ENCODE measurements at regions not wholly inside any gene's neighbourhood (a gene's known extent, or its start where the extent isn't known, plus 50 kb on each side); places are given as distances from the start of the nearest gene placed in this dataset.

DNA sequence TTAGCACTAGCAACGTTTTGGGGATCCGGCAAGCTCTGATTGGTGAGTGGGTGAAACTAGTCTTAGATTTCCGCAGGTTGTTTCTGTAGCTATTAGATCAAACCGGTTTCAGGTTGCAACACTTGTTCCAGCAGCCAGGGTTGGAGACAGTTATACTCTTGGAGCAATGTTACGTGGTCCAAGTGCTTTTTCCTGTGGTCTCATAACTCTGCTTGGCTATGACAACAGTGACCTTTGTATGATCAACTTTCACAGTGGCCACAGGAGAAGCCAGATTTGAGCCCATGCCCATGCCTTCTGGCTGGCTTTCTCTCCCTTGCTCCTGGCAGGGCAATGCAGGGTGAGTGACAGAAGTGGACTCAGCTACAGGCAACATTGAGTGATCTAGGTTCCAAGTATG, 84.5 kb upstream of the TAF1B start:
- H3K9me3 ChIP-seq, result no peaks in the 10 kb centered on the region
- TF ChIP-seq, protein P1, sequence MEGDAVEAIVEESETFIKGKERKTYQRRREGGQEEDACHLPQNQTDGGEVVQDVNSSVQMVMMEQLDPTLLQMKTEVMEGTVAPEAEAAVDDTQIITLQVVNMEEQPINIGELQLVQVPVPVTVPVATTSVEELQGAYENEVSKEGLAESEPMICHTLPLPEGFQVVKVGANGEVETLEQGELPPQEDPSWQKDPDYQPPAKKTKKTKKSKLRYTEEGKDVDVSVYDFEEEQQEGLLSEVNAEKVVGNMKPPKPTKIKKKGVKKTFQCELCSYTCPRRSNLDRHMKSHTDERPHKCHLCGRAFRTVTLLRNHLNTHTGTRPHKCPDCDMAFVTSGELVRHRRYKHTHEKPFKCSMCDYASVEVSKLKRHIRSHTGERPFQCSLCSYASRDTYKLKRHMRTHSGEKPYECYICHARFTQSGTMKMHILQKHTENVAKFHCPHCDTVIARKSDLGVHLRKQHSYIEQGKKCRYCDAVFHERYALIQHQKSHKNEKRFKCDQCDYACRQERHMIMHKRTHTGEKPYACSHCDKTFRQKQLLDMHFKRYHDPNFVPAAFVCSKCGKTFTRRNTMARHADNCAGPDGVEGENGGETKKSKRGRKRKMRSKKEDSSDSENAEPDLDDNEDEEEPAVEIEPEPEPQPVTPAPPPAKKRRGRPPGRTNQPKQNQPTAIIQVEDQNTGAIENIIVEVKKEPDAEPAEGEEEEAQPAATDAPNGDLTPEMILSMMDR (IDR thresholded peaks at IDR 0.05), result peak in 1 of 9 donors; percentile 10
- intact Hi-C loops (cut with DNase I), result loop anchor here in 2 of 10 donors (2.0 to 5.0 kb wide), 2 partner anchors 20 to 126 kb away; partner anchors contain the start of gene YWHAQ (in 1 of the 2)
- H3K4me3 ChIP-seq, result no peak overlapping the region
- peaks cover 10 to 76% (median 55%) of the 10 kb centered on the region in 9 donors for H3K4me1 ChIP-seq
- 61 to 69% methylated on average over 5 of the region's 5 CpGs for WGBS, 2 donors
- DNase-seq, result no peak
- ATAC-seq, result peak in 3 of 8 donors; percentile 29 to 54 (median 51)
- H3K36me3 ChIP-seq, result no peaks in the 10 kb centered on the region
- H3K27me3 ChIP-seq, result peaks cover 0 to 23% (median 0%) of the 10 kb centered on the region in 7 donors
- H3K27ac ChIP-seq, result peak overlapping the region in 8 of 10 donors; percentile 1 to 92 (median 74)

DNA sequence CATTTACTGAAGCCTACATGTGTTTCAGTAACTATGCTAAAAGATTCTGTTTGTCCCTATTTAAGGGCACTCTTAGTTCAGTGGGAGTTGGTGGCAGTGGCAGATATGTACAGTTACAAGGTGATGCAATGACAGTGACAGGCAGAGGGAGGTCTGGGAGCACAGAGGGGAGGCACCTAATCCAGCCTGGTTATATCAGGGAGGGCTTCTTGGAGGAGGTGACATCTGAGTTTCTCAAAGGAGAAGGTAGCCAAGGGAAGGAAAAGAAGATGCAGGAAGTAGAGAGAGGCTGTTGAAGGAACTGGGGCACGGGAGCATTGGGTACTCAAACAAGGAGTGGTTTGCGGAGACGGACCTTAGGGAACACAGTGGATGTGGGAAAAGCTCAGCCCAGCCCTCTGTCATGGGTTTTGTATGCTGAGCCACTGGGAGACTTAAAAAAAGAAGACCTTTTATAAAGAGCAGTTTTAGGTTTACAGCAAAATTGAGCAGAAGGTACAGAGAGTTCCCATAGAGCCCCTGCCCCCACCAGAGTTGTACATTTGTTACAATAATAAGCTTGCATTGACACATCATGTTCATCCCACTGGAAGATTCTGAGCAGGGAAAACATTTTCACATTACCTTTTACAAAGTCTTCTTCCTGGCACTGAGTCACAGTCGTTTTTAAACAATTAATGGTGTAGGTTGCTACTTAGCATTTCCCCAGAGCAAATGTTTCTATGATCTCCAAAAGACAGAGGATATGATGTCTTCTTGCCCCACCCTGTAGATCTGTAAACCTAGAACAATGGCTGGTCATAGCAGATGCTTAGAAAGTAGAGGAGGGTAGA, 83.0 kb upstream of the TAF1B start:
- ATAC-seq, result peak in 1 of 8 donors; percentile 37
- TF ChIP-seq, protein P1 (IDR thresholded peaks at IDR 0.05), result no peak
- peak overlapping the region in 5 of 10 donors; percentile 5 to 68 (median 43) for H3K27ac ChIP-seq
- H3K36me3 ChIP-seq, result no peaks in the 10 kb centered on the region
- intact Hi-C loops (cut with DNase I), result loop anchor here in 6 of 10 donors (5.0 to 10.0 kb wide), 6 partner anchors 125 to 285 kb away; partner anchors contain the start of genes ADAM17 (in 2 of the 6), YWHAQ (in 2 of the 6) and IAH1 (in 1 of the 6)
- H3K4me1 ChIP-seq, result peaks cover 9 to 85% (median 49%) of the 10 kb centered on the region in 9 donors
- H3K9me3 ChIP-seq, result no peaks in the 10 kb centered on the region
- 73 to 79% methylated on average over 4 of the region's 4 CpGs for WGBS, 2 donors
- H3K4me3 ChIP-seq, result no peak overlapping the region
- H3K27me3 ChIP-seq, result peaks cover 0 to 15% (median 0%) of the 10 kb centered on the region in 7 donors
- DNase-seq, result no peak

DNA sequence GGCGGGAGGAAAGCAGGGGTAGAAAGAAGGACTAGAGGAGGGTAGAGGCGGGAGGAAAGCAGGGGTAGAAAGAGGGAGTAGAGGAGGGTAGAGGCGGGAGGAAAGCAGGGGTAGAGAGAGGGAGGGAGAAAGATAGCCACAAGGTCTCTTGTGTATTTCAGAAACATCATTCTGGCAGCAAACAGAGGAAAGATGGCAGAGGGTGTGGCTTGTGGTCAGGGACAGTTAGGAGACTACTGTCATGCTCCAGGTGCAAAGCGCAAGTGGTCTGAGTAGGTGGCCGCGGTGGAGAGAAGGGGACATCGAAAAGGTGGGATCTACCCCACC, 82.4 kb upstream of the TAF1B start:
- intact Hi-C loops (cut with DNase I), result loop anchor here in 6 of 10 donors (5.0 to 10.0 kb wide), 6 partner anchors 126 to 286 kb away; partner anchors contain the start of genes ADAM17 (in 2 of the 6), YWHAQ (in 2 of the 6) and IAH1 (in 1 of the 6)
- H3K4me3 ChIP-seq, result no peak overlapping the region
- H3K4me1 ChIP-seq, result peaks cover 9 to 85% (median 49%) of the 10 kb centered on the region in 9 donors
- H3K9me3 ChIP-seq, result no peaks in the 10 kb centered on the region
- H3K27ac ChIP-seq, result peak overlapping the region in 7 of 10 donors; percentile 0 to 68 (median 43)
- no peak for DNase-seq
- no peaks in the 10 kb centered on the region for H3K36me3 ChIP-seq
- H3K27me3 ChIP-seq, result peaks cover 0 to 15% (median 0%) of the 10 kb centered on the region in 7 donors
- ATAC-seq, result no peak
- WGBS, 2 donors, result 81 to 86% methylated on average over 7 of the region's 7 CpGs
- TF ChIP-seq, protein P1 (IDR thresholded peaks at IDR 0.05), result no peak

DNA sequence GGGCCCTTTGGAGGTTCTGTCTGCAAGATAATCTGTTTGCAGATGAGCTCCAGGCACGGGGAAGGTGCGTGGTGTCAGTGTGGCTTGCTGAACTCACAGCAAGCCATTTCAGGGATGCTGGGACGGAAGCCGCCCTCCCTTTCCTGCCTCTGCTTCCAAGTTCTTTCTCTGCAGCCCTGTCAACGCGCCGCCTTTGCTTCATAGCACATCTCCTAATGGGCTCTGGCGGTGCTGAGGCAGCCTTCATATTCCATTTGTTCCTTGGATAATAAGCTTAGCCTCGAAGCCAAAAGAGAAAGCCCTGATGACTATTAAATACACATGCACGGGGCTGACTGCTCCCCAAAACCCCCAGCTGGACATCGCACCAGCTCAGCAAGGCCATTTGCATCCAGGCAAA, 81.7 kb upstream of the TAF1B start:
- TF ChIP-seq, protein P1 (IDR thresholded peaks at IDR 0.05), result no peak
- WGBS, 2 donors, result 31 to 36% methylated on average over 11 of the region's 11 CpGs
- no peak overlapping the region for H3K4me3 ChIP-seq
- no peaks in the 10 kb centered on the region for H3K9me3 ChIP-seq
- ATAC-seq (peak in 2 of 8 donors; percentile 24 to 27), DNase-seq (no peak)
- peaks cover 9 to 92% (median 57%) of the 10 kb centered on the region in 9 donors for H3K4me1 ChIP-seq
- peaks cover 0 to 15% (median 0%) of the 10 kb centered on the region in 7 donors for H3K27me3 ChIP-seq
- no peaks in the 10 kb centered on the region for H3K36me3 ChIP-seq
- intact Hi-C loops (cut with DNase I), result loop anchor here in 6 of 10 donors (5.0 to 10.0 kb wide), 6 partner anchors 127 to 287 kb away; partner anchors contain the start of genes ADAM17 (in 2 of the 6), YWHAQ (in 2 of the 6) and IAH1 (in 1 of the 6)
- peak overlapping the region in 8 of 10 donors; percentile 0 to 68 (median 36) for H3K27ac ChIP-seq
